Embryonic facial prominence (tissue), 1 donor: ENCODE measurements at regions not wholly inside any gene's neighbourhood (a gene's known extent, or its start where the extent isn't known, plus 50 kb on each side); places are given as distances from the start of the nearest gene placed in this dataset.
A peak's percentile ranks its signal among the peaks of the same experiment; 100 is the strongest.
"Not testable (repeated sequence)": the region's sequence is repeated elsewhere in the genome, so short reads cannot be mapped to it uniquely, and the experiment has no call there.

Experiments used
- DNase-seq: peaks from one replicate; pipeline ENCODE4 v3.0.0-alpha.2; 2016; ENCODE audit errors: extremely low spot score

GRCh38 chr13:86051134-86052103, 252.2 kb upstream of the SLITRK6 start:
- no peak for DNase-seq

GRCh38 chr13:86038490-86038889, 239.3 kb upstream of the SLITRK6 start:
- no peak for DNase-seq

GRCh38 chr13:86020351-86021002, 221.3 kb upstream of the SLITRK6 start:
- peak; percentile 23 for DNase-seq

- DNase-seq: no peak
These were observed 207.1 kb upstream of the SLITRK6 start for GRCh38 chr13:86006317-86006716.

- DNase-seq: no peak
These were observed 203.8 kb upstream of the SLITRK6 start for GRCh38 chr13:86003029-86003428.

- DNase-seq: no peak
These were observed 201.3 kb upstream of the SLITRK6 start for GRCh38 chr13:86000546-86000945.

- no peak for DNase-seq
These were observed 198.4 kb upstream of the SLITRK6 start for GRCh38 chr13:85997587-85997986.

- DNase-seq: no peak
These were observed 196.7 kb upstream of the SLITRK6 start for GRCh38 chr13:85995788-85996418.

- no peak for DNase-seq
These were observed 194.3 kb upstream of the SLITRK6 start for GRCh38 chr13:85993567-85993966.

GRCh38 chr13:85990397-85990796, 191.2 kb upstream of the SLITRK6 start:
- DNase-seq: no peak

- DNase-seq: no peak
These were observed 186.6 kb upstream of the SLITRK6 start for GRCh38 chr13:85985797-85986196.

- DNase-seq: no peak
These were observed 182.9 kb upstream of the SLITRK6 start for GRCh38 chr13:85982102-85982501.

GRCh38 chr13:85980447-85980846, 181.2 kb upstream of the SLITRK6 start:
- not testable (repeated sequence) for DNase-seq

GRCh38 chr13:85976242-85976641, 177.0 kb upstream of the SLITRK6 start:
- no peak for DNase-seq

GRCh38 chr13:85974608-85975366, 175.6 kb upstream of the SLITRK6 start:
- DNase-seq: no peak

GRCh38 chr13:85970727-85971126, 171.5 kb upstream of the SLITRK6 start:
- DNase-seq: no peak

- no peak for DNase-seq
These were observed 170.1 kb upstream of the SLITRK6 start for GRCh38 chr13:85969331-85969730.

GRCh38 chr13:85935868-85936467, 136.7 kb upstream of the SLITRK6 start:
- no peak for DNase-seq

- DNase-seq: no peak
These were observed 130.9 kb upstream of the SLITRK6 start for GRCh38 chr13:85930108-85930507.

GRCh38 chr13:85910962-85911361, 111.7 kb upstream of the SLITRK6 start:
- no peak for DNase-seq

GRCh38 chr13:85900521-85900920, 101.3 kb upstream of the SLITRK6 start:
- no peak for DNase-seq
